Adrenal gland (tissue), 5 donors: ENCODE measurements at regions not wholly inside any gene's neighbourhood (a gene's known extent, or its start where the extent isn't known, plus 50 kb on each side); places are given as distances from the start of the nearest gene placed in this dataset.

Source experiments
- CTCF ChIP-seq, 6 experiments: fragments of 450-650 bp in 4 of 6; fragments of 200-600 bp in 2 of 6; sonication (generic) in 1 of 6; IDR thresholded peaks; 1 replicate in 5 of 6; 2 replicates in 1 of 6; pipeline versions ENCODE4 v1.5.1 to v1.8.0; 2016 to 2021; ENCODE audit warnings: antibody characterized with exemption in 6 of 6, mild to moderate bottlenecking in 2 of 6, moderate library complexity in 1 of 6
- POLR2A ChIP-seq, 2 donors: fragments of 450-650 bp; IDR thresholded peaks; one replicate each; pipeline ENCODE4 v1.6.1; 2017; ENCODE audit warnings: antibody characterized with exemption in 2 of 2, mild to moderate bottlenecking in 2 of 2, moderate library complexity in 1 of 2
- donor health status: DM: no; HTN: no; CAD: no.

- TF ChIP-seq POLR2A (IDR thresholded peaks at IDR 0.05) (no peak), CTCF (IDR thresholded peaks at IDR 0.05) (no peak)
Observed at GRCh38 chr14:101031721-101032120, 128.2 kb upstream of the RTL1 start.
